Stimulated activated CD4-positive, alpha-beta T cell treated with anti-CD3 and anti-CD28 coated beads, Interleukin-4, amount 100 ng/mL, for 48 hours (primary cell): ENCODE measurements at regions not wholly inside any gene's neighbourhood (a gene's known extent, or its start where the extent isn't known, plus 50 kb on each side); places are given as distances from the start of the nearest gene placed in this dataset.
"Not testable (repeated sequence)": the region's sequence is repeated elsewhere in the genome, so short reads cannot be mapped to it uniquely, and the experiment has no call there.

Source experiments
- DNase-seq, 2 donors: peaks; one replicate each; pipeline ENCODE4 v3.0.0-alpha.2; 2020; ENCODE audit warnings: low read depth in 2 of 2

DNA sequence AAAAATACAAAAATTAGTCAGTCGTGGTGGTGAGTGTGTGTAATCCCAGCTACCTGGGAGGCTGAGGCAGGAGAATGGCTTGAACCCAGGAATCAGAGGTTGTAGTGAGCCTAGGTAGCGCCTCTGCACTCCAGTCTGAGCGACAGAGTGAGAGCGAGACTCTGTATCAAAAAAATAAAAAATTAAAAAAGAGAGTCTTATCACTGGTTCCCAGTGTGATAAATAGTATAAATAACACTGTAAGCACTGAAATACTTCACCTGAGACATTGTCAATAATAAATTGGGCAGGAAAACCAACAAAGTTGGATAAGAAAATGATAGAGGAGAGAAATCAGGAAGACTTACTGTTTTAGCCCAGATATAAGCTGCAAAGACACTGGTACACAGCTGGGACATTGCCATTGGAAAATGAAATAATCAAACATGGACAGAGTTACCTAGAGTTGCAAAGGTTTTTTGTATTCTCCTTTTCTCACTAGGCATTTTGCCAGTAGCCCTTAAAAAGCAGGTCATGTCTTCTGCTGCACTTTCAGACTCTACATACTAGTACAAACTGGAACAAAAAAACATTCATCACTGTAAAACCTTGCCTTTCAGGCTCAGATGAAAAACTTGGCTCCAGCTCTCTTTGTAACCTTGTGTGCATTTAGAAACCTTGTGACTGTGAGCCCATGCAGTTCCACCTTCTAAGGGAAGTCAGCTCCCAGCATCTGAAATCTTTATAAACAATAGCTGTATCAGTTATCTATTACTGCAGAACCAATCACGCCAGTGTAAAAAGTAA, 55.0 kb upstream of the PPP1R2C start:
- DNase-seq, result no peak

DNA sequence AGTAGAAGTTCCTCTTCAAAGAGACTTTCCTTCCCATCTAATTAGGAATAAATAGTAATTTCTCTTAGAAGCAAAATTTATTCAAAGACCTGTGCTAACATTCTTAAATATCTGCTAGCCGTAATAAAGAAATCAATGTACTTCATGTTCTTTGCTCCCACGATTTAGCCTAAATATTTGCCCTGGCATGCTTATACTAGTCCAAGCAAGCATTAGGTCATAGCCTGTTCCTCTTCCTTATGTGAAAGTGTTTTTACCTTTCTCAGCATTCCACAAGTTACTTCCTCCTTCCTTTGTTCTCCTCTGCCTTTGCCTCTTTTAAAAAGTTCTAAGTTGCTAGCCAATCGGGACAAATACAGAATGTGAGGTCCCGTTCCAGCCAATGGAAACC, 55.6 kb upstream of the PPP1R2C start:
- DNase-seq, result not testable (repeated sequence)

DNA sequence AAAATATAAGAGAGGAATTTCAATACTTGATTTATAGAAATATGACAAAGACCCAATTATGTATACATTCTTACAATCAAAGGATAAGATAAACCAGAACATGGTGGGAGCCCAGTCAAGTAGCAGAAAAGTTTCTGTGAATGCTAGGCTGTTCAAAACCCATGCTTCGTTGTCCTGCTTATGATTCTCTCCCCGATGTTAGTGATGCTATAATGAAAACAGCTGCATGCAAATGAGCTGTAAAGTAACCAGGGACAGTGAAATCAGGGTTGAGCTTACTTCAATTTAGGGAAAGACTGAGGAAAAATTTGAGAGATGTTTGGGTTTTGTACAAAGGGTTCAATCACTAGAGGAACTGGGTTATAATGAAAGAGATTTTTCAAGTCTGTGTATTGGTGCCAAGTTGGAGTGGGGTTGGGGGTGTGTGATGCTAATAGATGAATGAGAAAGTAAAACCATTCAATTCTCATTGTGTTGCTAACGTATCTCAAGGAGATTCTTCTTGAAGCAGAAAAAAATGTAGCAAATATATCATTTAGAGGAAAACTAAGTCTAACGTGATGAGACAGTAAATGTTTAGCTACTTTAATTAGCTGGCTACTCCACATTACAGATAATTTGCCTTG, 59.3 kb upstream of the PPP1R2C start:
- no peak for DNase-seq

DNA sequence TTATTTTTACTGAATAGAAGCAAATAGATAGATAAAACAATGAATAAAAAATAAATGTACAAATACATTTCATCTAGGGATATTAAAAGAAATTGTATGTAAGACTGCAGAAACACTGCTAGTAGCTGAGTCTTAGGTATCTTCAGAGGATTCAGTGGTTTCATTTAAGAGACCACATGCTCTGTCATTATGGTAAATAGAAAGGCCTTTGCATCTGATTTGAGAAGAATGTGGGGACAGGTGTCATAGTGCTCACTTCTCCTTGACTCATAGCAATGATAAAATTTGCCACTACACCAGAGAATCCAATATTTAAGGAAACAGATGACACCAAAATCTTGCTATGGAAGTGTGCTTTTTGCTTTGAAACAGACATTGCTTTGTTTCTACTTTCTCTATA, 59.8 kb upstream of the PPP1R2C start:
- DNase-seq, result no peak

DNA sequence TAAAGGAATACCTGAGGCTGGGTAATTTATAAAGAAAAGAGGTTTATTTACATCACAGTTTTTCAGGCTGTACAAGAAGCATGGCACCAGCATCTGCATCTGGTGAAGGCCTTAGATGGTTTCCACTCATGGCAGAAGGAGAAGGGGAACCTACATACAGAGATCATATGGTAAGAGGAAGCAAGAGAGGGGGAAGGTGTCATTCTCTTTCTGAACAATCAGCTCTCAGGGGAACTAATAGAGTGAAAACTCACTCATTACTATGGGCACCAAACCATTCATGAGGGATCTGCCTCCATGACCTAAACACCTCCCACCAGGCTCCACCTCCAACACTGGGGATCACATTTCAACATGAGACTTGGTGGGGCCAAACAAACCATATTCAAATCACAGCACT, 61.7 kb upstream of the PPP1R2C start:
- DNase-seq, result no peak

DNA sequence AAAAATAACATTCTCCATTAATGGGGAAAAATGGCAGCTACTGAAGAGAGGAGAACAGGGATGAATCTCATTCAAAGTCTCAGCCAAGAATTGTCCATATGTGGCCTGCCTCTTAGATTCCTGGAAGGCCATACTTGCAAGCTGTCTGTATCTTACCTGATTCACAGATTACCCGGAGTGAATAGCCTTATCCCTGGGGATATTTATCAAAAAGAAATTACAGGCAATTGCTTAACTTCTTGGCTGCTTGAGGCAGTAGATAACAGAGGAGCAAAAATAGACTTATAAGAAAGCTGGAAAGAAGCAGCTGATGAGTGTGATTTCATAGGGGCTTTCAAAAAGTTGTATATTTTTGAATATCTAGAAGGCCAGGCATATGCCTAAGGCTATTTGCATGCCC, 68.8 kb upstream of the PPP1R2C start:
- DNase-seq, result no peak

DNA sequence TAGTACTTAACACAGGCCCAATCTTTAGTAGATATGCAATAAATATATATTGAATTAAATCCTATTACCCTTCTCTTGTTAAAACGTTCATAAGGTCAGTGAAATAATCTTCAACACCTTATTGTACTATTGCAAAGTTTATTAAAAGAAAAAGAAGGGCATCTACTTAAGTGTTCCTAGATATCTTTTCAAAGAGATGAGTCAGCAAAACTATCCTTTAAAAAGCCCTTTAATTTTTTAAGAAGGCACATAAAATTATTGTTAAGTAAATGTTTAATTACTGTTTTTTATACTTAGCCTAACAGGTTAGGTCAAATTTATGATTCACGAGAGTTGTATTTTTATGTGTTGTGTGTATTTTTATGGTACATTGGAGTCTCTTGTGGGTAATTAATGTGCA, 77.3 kb upstream of the PPP1R2C start:
- no peak for DNase-seq

DNA sequence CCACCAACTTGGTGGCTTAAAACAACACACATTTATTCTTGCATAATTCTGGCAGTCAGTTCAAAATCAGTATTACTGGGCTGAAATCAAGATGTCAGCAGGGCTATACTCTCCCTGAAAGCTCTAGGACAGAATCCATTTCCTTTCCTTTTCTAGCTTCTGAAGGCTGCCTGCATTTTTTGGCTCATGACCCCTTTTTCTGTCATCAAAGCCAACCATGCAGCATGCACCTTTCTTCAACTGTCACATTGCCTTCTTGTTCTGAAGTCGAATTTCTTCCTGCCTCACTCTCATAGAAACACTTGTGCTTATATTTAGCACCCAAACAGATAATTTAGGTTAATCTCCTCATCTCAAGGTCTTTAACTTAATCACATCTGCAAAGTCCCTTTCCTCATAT, 79.8 kb upstream of the PPP1R2C start:
- DNase-seq, result no peak

DNA sequence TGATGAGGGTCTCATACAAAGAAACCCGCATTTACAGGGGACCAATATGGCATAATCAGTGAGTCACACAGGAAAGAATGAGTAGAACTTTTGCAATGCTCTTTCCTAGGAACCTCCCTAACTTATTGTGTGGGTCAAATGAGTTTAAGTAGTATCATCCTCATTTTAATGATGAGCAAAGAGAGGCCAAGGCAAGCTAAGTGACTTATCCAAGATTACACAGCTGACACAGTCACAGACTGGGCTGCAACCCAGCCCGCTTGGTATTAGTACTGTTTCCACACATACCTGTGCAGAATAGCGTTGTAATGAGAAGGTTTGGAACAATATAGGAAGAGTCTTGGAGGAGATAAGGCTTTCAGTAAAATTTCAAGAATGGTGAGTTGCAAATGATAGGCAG, 91.0 kb upstream of the PPP1R2C start:
- no peak for DNase-seq

DNA sequence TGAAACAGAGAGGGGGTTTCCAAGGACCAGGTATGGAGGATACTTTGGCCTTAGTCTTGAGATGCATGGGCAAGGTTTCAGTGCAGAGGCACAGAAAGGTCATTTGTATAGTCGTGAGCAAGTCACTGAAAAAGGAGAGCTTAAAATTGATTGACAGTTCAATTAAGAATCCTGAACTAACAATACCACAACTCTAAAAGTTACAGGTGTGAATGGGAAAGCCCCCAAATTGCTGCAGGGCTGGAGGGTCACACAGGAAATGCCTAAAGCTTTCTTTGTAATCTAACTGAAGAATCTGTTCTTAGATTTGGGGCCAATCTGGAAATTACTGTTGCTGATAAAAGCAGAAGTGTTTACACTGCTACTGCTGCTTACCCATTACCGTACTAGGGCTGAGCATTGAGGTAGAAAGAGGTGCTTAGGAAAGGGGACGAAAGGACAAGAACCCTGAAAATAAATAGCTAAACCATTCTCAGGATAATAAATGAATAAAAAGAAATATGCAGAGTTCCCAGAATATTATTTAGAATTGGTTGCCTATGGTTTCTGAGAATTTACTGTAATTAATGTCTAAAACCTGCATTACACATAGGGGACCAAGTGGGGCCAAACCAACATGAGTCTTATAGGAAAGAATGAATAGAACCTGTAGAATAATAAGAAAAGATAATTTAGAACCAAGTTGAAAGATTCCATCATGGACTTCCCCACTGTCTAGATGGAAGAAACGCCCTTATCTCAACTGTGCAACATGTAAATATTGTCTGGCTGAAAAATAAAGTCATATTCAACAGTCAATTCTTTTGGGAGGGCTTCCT, 91.9 kb upstream of the PPP1R2C start:
- DNase-seq, result no peak

DNA sequence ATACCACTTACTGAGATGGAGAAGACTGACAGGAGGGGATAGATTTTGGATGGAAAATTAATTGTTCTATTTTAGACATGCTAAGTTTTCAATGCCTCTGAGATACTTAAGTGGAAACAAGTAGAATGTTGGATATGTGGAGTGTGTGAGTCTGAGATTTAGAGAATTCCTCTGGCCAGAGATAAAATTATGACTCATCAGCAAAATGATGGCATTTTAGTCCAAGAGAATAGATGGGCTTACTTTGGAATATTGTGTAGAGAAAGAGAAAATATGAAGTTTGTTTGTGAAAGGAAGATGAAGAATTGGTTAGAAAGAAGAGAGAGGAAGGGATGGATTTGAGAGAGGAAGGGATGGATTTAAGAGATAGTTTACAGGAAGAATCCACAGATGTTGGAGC, 108.6 kb upstream of the PPP1R2C start:
- DNase-seq, result no peak

DNA sequence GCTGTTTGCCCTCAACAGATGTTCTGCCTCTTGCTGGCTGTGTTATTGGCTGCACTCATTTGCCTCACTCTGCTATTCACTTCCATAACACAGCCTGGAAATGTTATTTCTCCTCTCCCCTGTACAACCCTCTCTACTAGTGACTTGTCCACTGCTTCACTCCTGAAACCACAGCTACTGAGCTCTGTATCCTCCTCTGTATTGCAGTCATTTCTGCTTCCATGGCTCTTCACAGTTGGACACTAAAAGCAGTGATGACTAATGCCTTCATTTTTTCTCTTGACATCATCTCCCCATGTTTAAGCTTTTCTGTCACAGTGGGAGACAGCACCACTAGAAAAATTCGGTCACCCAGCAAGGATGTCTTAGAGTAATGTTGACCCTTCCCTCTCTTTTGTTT, 123.0 kb upstream of the PPP1R2C start:
- no peak for DNase-seq

DNA sequence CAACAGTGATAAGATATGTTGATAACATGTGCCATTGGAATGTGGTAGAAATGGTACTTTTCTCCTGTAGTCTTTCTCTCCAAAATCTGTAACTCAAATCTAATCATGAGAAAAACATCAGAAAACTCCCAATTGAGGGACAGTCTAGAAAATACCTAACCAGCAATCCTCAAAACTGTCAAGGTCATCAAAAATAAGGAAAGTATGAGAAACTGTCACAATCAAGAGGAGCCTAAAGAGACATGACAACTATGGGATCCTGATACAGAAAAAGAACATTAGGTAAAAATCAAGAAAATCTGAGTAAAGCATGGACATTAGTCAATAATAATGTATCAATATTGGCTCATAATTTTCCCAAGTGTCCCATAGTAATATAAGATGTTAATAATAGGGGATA, 124.5 kb upstream of the PPP1R2C start:
- no peak for DNase-seq

DNA sequence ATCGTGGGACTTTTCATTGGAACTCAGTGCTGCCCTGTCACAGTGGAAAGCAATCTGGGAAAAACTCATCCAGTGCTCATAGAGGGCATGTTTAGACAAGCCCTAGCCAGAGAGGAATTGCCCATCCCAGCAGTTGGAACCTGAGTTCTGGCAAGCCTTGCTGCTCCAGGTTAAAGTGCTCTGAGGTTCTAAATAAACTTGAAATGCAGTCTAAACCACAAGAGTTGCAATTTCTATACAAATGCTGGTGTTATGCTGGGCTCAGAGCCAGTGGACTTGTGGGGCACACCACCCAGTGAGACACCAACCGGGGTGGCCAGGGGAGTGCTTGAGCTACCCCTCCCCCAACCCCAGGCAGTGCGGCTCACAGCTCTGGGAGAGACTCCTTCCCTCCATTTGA, 142.8 kb upstream of the PPP1R2C start:
- no peak for DNase-seq

DNA sequence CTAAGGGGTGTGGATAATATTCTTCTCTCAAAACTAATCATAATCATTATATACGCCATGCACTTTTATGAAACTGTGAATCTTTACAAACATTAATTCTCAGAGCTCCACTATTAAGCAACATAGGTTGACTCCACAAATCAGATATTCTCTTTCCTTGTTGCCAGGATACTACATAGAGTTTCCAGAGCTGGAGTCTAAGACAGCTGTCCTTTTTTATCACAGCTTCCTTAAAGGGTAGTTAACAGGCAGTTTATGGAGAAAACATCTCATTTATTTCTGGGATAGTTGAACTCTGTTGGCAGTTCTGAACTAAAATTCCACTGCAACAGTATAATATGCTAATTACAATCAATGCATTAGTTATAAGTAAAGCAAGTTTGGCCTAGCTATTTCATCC, 152.1 kb upstream of the PPP1R2C start:
- DNase-seq, result no peak

DNA sequence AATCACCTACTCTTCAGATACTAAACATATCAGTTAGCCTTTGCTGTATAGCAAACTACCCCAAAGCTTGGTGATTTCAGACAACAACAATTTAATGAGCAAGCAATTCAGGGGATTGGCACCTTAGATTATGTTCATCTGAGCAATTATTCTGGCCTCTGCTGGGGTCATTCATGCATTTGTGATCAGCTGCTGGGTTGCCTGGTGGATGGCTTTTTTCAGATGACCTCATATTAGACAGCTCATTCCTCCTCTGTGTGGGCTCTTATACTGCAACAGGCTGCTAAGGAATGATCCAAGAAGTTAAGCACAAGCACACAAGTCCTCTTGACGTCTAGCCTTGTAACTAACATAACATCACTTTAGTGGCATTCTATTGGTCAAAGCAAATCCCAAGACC, 153.0 kb upstream of the PPP1R2C start:
- no peak for DNase-seq

DNA sequence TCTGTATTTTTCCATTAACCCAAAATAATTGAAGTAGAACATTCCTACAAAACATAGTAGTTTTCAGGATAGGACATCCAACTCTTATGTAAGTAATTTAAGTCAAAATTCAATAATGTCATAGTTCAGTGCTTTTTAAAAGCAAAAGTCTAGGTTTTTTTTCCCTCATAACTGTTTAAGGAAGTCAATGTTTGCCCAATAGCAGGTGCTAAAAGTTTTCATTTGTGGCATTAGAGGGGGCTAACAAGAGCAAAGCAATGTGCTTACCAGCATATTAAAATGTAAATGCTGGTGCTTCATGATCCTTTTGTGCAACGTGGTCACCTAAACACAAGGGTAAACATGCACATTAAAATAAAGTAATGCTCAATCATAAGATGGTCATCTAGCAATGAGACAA, 155.2 kb upstream of the PPP1R2C start:
- no peak for DNase-seq

DNA sequence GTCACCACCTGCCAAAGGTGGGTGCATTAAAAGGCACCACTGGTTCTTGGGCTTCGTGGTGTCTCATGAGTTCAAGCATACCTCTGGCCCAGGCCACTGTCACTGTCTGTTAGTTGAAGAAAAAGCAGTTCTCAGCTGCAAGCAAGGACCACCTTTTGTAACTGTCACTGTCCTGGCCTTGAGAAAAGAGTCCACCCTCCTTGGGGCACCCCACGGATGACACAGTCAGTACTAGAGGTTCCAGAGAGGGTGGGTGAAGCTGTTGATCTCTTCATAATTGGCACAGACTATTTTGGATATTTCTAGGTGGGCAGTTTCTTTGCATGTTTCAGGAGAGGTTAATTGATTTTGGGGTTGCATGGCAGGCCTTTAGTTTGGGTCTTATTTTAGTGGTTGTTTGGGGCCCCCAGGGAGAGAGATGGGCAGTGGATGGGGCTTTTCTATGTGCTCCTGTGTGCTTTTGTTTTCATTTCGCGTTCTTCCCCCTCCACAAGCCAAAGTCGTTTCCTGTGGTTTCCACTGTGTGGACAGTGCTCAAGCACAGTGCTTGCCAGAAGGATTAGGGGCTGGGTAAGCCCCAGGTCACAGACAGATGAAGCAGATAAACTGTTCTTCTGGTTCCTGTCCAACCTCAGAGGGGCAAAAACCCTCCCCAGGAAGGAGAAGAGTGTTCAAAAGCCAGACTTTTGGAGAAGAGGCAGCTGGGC, 156.2 kb upstream of the PPP1R2C start:
- no peak for DNase-seq

DNA sequence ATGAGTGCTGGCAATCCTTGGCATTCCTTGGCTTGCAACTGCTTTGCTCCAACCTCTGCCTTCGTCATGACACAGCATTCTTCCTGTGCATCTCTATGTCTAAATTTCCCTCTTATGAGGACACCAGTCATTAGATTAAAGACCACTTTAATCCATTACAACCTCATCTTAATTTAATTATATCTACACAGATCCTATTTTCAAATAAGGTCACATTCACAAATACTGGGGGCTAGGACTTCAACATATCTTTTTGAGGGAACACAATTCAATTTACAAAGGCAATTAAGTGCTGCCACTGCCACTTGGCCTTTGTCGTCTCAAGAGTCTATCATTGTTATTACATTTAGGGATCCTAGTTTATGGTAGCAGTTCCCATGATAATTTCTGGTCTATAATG, 163.7 kb upstream of the PPP1R2C start:
- DNase-seq, result no peak

DNA sequence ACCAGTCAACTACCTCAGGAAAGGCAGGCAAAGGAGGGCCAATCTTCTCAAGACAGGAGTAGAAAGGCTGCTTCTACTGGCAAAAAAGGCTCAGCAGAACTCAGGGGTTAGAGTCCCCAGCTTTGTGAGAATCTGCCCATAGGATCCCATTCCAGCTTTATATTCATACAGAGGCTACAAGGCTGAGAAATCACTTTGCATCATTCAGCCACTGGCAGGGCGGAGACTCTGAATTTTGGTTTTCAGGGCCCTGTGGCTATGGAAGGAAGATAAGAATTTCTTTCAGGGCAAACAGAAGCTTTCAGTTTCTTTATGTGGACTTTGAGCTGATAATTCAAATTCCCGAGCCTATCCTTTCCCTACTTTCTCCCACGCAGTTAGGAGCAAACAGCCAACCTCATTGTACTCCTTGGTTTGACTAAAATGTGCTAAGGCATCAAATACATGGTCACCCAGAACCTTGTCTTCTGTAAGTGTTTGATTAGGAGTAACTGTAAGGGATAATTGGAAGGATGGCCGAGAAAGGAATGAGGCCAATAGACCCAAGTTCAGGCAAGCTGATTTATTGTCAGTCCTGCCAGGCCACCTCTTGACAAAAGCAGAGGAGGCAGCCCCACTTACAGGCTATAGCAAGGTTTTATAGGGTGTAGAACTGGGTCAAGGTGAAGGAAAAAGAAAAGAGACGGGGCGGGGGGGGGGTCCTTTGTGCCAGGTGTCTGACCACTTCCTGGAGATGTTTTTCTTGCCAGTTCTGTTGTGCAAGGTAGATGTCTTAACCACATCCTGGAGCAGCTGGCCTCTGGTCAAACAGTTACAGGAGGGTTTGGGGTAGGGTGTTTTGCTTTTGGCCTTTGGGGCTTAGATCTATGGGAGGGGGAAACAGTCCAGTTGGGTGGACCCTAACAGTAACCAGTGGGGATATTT, 165.3 kb upstream of the PPP1R2C start:
- no peak for DNase-seq

DNA sequence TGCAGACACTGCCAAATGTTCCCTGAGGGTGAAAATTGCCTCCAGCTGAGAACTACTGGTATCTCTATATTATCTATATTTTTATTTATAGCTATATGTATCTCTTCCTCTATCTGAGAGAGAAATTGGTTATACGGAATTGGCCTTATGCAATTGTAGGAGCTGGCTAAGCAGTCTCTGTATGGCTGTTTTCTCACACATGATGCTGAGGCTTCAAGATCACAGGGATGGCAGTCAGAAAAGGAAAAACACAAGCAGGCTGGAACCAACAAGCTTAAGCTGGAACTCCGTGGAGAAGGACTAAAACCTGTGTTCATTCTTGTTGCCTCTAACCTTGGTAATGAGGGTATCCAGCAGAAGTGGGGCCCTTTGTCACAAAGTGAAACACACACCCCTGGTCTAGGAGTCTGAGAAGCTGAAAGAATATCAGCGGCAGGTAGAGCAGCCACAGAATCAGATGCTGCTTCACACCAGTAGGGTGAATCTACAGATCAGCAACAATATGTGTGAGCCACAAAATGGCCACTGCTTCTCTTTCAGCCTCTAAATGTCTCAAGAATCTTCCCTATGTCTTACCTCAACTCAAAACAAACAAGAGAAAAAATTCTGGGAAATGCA, 166.5 kb upstream of the PPP1R2C start:
- DNase-seq, result no peak
